ENCODE measurements at regions not wholly inside any gene's neighbourhood (a gene's known extent, or its start where the extent isn't known, plus 50 kb on each side); places are given as distances from the start of the nearest gene placed in this dataset.

DNA sequence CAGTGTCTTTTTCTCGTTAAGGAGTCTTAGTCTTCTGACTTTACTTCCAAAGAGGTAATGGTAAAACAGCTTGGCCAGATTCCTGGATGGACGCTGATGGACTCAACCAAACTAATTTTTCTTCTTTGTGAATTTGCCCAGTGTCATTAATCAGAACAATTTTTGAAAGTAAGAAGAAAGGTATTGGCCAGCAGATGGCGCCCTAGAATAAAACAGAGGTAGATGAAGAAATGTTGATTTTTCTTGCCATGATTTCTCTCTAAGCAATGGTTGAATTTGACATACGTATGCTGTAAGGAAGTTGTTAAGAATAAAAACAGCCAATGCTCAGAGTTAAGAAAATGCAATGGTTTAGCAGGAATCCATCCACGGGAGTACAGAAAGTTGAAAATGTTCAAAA is 500.0 kb downstream of the DIRAS2 start:
- TF ChIP-seq, protein P1, sequence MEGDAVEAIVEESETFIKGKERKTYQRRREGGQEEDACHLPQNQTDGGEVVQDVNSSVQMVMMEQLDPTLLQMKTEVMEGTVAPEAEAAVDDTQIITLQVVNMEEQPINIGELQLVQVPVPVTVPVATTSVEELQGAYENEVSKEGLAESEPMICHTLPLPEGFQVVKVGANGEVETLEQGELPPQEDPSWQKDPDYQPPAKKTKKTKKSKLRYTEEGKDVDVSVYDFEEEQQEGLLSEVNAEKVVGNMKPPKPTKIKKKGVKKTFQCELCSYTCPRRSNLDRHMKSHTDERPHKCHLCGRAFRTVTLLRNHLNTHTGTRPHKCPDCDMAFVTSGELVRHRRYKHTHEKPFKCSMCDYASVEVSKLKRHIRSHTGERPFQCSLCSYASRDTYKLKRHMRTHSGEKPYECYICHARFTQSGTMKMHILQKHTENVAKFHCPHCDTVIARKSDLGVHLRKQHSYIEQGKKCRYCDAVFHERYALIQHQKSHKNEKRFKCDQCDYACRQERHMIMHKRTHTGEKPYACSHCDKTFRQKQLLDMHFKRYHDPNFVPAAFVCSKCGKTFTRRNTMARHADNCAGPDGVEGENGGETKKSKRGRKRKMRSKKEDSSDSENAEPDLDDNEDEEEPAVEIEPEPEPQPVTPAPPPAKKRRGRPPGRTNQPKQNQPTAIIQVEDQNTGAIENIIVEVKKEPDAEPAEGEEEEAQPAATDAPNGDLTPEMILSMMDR (IDR thresholded peaks at IDR 0.05 in 2 of 3, conservative IDR thresholded peaks at IDR 0.05 in 1 of 3; ENCODE audit: borderline replicate concordance in 1 of 3, insufficient read depth in 1 of 3, low read depth in 2 of 3, low read length in 2 of 3): peak; percentile 48 to 74 (median 48)
- no peak for TF ChIP-seq ZNF274 (IDR thresholded peaks at IDR 0.05; ENCODE audit: low read depth, low read length)
- no peak for TF ChIP-seq TCF7L2 (IDR thresholded peaks at IDR 0.05; ENCODE audit: borderline replicate concordance, extremely low read depth, insufficient read depth, insufficient read length)
- no peak for TF ChIP-seq JUND (IDR thresholded peaks at IDR 0.05)
- no peak for TF ChIP-seq EZH2 (IDR thresholded peaks at IDR 0.05)
- no peak for TF ChIP-seq SRF (IDR thresholded peaks at IDR 0.05; ENCODE audit: low read depth)
- TF ChIP-seq POLR2A (IDR thresholded peaks at IDR 0.05; ENCODE audit: borderline replicate concordance, extremely low read depth, insufficient read depth, insufficient read length): no peak
- TF ChIP-seq, protein P2, sequence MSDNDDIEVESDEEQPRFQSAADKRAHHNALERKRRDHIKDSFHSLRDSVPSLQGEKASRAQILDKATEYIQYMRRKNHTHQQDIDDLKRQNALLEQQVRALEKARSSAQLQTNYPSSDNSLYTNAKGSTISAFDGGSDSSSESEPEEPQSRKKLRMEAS (IDR thresholded peaks at IDR 0.05): no peak
- no peak for TF ChIP-seq ELF1 (IDR thresholded peaks at IDR 0.05; ENCODE audit: borderline replicate concordance, low read depth)
- no peak for TF ChIP-seq SP1 (IDR thresholded peaks at IDR 0.05; ENCODE audit: low read depth)
- peak; percentile 66 for TF ChIP-seq RAD21 (IDR thresholded peaks at IDR 0.05; ENCODE audit: low read depth)
- TF ChIP-seq POLR2AphosphoS5 (IDR thresholded peaks at IDR 0.05; ENCODE audit: low read depth, low read length): no peak
- TF ChIP-seq, protein P3, sequence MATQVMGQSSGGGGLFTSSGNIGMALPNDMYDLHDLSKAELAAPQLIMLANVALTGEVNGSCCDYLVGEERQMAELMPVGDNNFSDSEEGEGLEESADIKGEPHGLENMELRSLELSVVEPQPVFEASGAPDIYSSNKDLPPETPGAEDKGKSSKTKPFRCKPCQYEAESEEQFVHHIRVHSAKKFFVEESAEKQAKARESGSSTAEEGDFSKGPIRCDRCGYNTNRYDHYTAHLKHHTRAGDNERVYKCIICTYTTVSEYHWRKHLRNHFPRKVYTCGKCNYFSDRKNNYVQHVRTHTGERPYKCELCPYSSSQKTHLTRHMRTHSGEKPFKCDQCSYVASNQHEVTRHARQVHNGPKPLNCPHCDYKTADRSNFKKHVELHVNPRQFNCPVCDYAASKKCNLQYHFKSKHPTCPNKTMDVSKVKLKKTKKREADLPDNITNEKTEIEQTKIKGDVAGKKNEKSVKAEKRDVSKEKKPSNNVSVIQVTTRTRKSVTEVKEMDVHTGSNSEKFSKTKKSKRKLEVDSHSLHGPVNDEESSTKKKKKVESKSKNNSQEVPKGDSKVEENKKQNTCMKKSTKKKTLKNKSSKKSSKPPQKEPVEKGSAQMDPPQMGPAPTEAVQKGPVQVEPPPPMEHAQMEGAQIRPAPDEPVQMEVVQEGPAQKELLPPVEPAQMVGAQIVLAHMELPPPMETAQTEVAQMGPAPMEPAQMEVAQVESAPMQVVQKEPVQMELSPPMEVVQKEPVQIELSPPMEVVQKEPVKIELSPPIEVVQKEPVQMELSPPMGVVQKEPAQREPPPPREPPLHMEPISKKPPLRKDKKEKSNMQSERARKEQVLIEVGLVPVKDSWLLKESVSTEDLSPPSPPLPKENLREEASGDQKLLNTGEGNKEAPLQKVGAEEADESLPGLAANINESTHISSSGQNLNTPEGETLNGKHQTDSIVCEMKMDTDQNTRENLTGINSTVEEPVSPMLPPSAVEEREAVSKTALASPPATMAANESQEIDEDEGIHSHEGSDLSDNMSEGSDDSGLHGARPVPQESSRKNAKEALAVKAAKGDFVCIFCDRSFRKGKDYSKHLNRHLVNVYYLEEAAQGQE (IDR thresholded peaks at IDR 0.05; ENCODE audit: low read depth): no peak
- TF ChIP-seq YY1 (IDR thresholded peaks at IDR 0.05; ENCODE audit: extremely low read depth, insufficient replicate concordance, low read depth, low read length): no peak
